ENCODE measurements at regions not wholly inside any gene's neighbourhood (a gene's known extent, or its start where the extent isn't known, plus 50 kb on each side); places are given as distances from the start of the nearest gene placed in this dataset.
A peak's percentile ranks its signal among the peaks of the same experiment; 100 is the strongest.

GRCh38 chr2:180130403-180130802 lies 123.3 kb upstream of the CWC22 start:
- H2AFZ ChIP-seq (ENCODE audit: low read length): no peak overlapping the region
- ChIA-PET POLR2A (ENCODE audit: unreplicated experiment) (no interaction called here), CTCF (interaction anchor here (0.5 kb wide), 2 partner anchors 61 to 850 kb away, joined by 3 to 5 read pairs; partner anchors contain the start of gene UBE2E3)
- peak; percentile 72 for DNase-seq
- H4K20me1 ChIP-seq (ENCODE audit: low read length): no peaks in the 10 kb centered on the region
- H3F3A ChIP-seq (ENCODE audit: low read length, unreplicated experiment): no peaks in the 10 kb centered on the region
- no peaks in the 10 kb centered on the region for H3K9me3 ChIP-seq (ENCODE audit: low read length)
- no peak overlapping the region for H3K9ac ChIP-seq (ENCODE audit: low read length)
- peak; percentile 57 for ATAC-seq
- intact Hi-C loops (cut with micrococcal nuclease): loop anchor here (1.0 to 5.0 kb wide), 2 partner anchors 128 to 1442 kb away; no protein-coding TSS in a partner anchor
- no peaks in the 10 kb centered on the region for H3K79me2 ChIP-seq (ENCODE audit: low read length)
- H3K27me3 ChIP-seq (ENCODE audit: low read length): no peaks in the 10 kb centered on the region
- peak overlapping the region; percentile 20; the same call in 1 of the 2 replicates for H3K4me2 ChIP-seq (ENCODE audit: low read length)
- H3K9me2 ChIP-seq (replicated peaks; ENCODE audit: low read length): no peaks in the 10 kb centered on the region
- no peaks in the 10 kb centered on the region for H3K36me3 ChIP-seq (ENCODE audit: low read depth, low read length)
- H3K27ac ChIP-seq (ENCODE audit: low read length): peak overlapping the region; percentile 12; the same call in 1 of the 2 replicates
- BruUV-seq (replicated peaks): no TSS peak
- H3K4me1 ChIP-seq (ENCODE audit: insufficient read depth, low read length): peaks cover 36% of the 10 kb centered on the region
- no peak overlapping the region for H3K4me3 ChIP-seq (ENCODE audit: low read length)
- TF ChIP-seq EZH2 (IDR thresholded peaks at IDR 0.05; ENCODE audit: low read length, unreplicated experiment) (no peak), CTCF (conservative IDR thresholded peaks at IDR 0.05; ENCODE audit: low read depth, low read length) (no peak), EZH2phosphoT487 (IDR thresholded peaks at IDR 0.05; ENCODE audit: borderline replicate concordance, low read length) (no peak)

GRCh38 chr2:180128861-180129260 lies 121.8 kb upstream of the CWC22 start:
- H3F3A ChIP-seq (ENCODE audit: low read length, unreplicated experiment): no peaks in the 10 kb centered on the region
- peaks cover 36% of the 10 kb centered on the region for H3K4me1 ChIP-seq (ENCODE audit: insufficient read depth, low read length)
- BruUV-seq (replicated peaks): no TSS peak
- no peaks in the 10 kb centered on the region for H3K36me3 ChIP-seq (ENCODE audit: low read depth, low read length)
- no peak overlapping the region for H3K4me2 ChIP-seq (ENCODE audit: low read length)
- no peak overlapping the region for H3K9ac ChIP-seq (ENCODE audit: low read length)
- no peaks in the 10 kb centered on the region for H4K20me1 ChIP-seq (ENCODE audit: low read length)
- H3K79me2 ChIP-seq (ENCODE audit: low read length): no peaks in the 10 kb centered on the region
- CTCF ChIA-PET: no interaction called here
- intact Hi-C loops (cut with micrococcal nuclease): loop anchor here (5.0 to 10.0 kb wide), 3 partner anchors 238 to 596 kb away; no protein-coding TSS in a partner anchor
- no peak overlapping the region for H3K4me3 ChIP-seq (ENCODE audit: low read length)
- no peak for ATAC-seq
- TF ChIP-seq EZH2 (IDR thresholded peaks at IDR 0.05; ENCODE audit: low read length, unreplicated experiment) (no peak), CTCF (conservative IDR thresholded peaks at IDR 0.05; ENCODE audit: low read depth, low read length) (no peak), EZH2phosphoT487 (IDR thresholded peaks at IDR 0.05; ENCODE audit: borderline replicate concordance, low read length) (no peak)
- no peaks in the 10 kb centered on the region for H3K9me3 ChIP-seq (ENCODE audit: low read length)
- POLR2A ChIA-PET (ENCODE audit: unreplicated experiment): no interaction called here
- H3K27ac ChIP-seq (ENCODE audit: low read length): no peak overlapping the region
- DNase-seq: no peak
- no peak overlapping the region for H2AFZ ChIP-seq (ENCODE audit: low read length)
- H3K27me3 ChIP-seq (ENCODE audit: low read length): no peaks in the 10 kb centered on the region
- H3K9me2 ChIP-seq (replicated peaks; ENCODE audit: low read length): no peaks in the 10 kb centered on the region

GRCh38 chr2:180125245-180125962 lies 118.3 kb upstream of the CWC22 start:
- Histone ChIP-seq H3K4me1 (ENCODE audit: insufficient read depth, low read length) (peaks cover 18% of the 10 kb centered on the region), H3K4me2 (ENCODE audit: low read length) (peak overlapping the region; percentile 66), H3K9me2 (replicated peaks; ENCODE audit: low read length) (no peaks in the 10 kb centered on the region), H3K27me3 (ENCODE audit: low read length) (no peaks in the 10 kb centered on the region), H3K4me3 (ENCODE audit: low read length) (peak overlapping the region; percentile 17; the same call in 1 of the 2 replicates), H3K9me3 (ENCODE audit: low read length) (no peaks in the 10 kb centered on the region), H3K27ac (ENCODE audit: low read length) (peak overlapping the region; percentile 25), H2AFZ (ENCODE audit: low read length) (peak overlapping the region; percentile 68), H4K20me1 (ENCODE audit: low read length) (no peaks in the 10 kb centered on the region), H3K9ac (ENCODE audit: low read length) (peak overlapping the region; percentile 9; the same call in 1 of the 2 replicates), H3F3A (ENCODE audit: low read length, unreplicated experiment) (no peaks in the 10 kb centered on the region), H3K36me3 (ENCODE audit: low read depth, low read length) (no peaks in the 10 kb centered on the region), H3K79me2 (ENCODE audit: low read length) (no peaks in the 10 kb centered on the region)
- intact Hi-C loops (cut with micrococcal nuclease): loop anchor here (1.0 to 10.0 kb wide), 10 partner anchors 115 to 952 kb away; no protein-coding TSS in a partner anchor
- POLR2A ChIA-PET (ENCODE audit: unreplicated experiment): no interaction called here
- CTCF ChIA-PET: interaction anchor here (0.5 to 1.3 kb wide), 16 partner anchors 11 to 1590 kb away, joined by 3 to 18 read pairs (median 4); partner anchors contain the start of gene UBE2E3
- ATAC-seq (peak; percentile 92), DNase-seq (peak; percentile 97)
- no TSS peak for BruUV-seq (replicated peaks)
- TF ChIP-seq CTCF (conservative IDR thresholded peaks at IDR 0.05; ENCODE audit: low read depth, low read length) (peak; percentile 80), EZH2phosphoT487 (IDR thresholded peaks at IDR 0.05; ENCODE audit: borderline replicate concordance, low read length) (no peak)
